ENCODE measurements at regions not wholly inside any gene's neighbourhood (a gene's known extent, or its start where the extent isn't known, plus 50 kb on each side); places are given as distances from the start of the nearest gene placed in this dataset.

GRCh38 chr1:220389634-220390033 is 117.4 kb upstream of the RAB3GAP2 start:
- no peak for DNase-seq (ENCODE audit: extremely low read depth, low read depth)

GRCh38 chr1:220386494-220387195 is 114.4 kb upstream of the RAB3GAP2 start:
- TF ChIP-seq, protein P1, sequence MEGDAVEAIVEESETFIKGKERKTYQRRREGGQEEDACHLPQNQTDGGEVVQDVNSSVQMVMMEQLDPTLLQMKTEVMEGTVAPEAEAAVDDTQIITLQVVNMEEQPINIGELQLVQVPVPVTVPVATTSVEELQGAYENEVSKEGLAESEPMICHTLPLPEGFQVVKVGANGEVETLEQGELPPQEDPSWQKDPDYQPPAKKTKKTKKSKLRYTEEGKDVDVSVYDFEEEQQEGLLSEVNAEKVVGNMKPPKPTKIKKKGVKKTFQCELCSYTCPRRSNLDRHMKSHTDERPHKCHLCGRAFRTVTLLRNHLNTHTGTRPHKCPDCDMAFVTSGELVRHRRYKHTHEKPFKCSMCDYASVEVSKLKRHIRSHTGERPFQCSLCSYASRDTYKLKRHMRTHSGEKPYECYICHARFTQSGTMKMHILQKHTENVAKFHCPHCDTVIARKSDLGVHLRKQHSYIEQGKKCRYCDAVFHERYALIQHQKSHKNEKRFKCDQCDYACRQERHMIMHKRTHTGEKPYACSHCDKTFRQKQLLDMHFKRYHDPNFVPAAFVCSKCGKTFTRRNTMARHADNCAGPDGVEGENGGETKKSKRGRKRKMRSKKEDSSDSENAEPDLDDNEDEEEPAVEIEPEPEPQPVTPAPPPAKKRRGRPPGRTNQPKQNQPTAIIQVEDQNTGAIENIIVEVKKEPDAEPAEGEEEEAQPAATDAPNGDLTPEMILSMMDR (IDR thresholded peaks at IDR 0.05; ENCODE audit: low read depth, low read length, missing control alignments), result no peak
- no peak for DNase-seq (ENCODE audit: extremely low read depth, low read depth)
- no peak overlapping the region for H3K4me3 ChIP-seq (replicated peaks; ENCODE audit: low read depth, low read length)

More at GRCh38 chr1:220389634-220390033, 117.4 kb upstream of the RAB3GAP2 start:
- TF ChIP-seq, protein P1 (IDR thresholded peaks at IDR 0.05; ENCODE audit: low read depth, low read length, missing control alignments), result no peak
- H3K4me3 ChIP-seq (replicated peaks; ENCODE audit: low read depth, low read length), result no peak overlapping the region

DNA sequence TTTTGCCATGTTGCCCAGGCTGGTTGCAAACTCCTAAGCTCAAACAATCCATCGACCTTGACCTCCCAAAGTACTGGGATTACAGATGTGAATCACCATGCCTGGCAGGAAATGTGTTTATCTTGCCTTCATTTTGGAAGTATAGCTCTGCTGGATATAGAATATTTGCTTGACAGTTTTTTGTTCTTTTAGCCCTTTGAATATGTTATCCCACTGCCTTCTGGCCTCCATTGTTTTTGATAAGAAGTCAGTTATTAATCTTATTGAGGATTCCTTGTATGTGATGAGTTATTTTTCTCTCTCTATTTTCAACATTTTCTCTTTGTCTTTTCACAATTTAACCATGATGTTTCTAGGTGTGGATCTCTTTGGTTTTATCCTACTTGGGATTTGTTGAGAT is 112.9 kb upstream of the RAB3GAP2 start:
- no peak overlapping the region for H3K4me3 ChIP-seq (replicated peaks; ENCODE audit: low read depth, low read length)
- TF ChIP-seq, protein P1 (IDR thresholded peaks at IDR 0.05; ENCODE audit: low read depth, low read length, missing control alignments), result no peak
- DNase-seq (ENCODE audit: extremely low read depth, low read depth), result no peak

- no peak for DNase-seq (ENCODE audit: extremely low read depth, low read depth)
- TF ChIP-seq, protein P1 (IDR thresholded peaks at IDR 0.05; ENCODE audit: low read depth, low read length, missing control alignments), result no peak
- H3K4me3 ChIP-seq (replicated peaks; ENCODE audit: low read depth, low read length), result no peak overlapping the region
Measured at GRCh38 chr1:220382994-220383393, 110.7 kb upstream of the RAB3GAP2 start.

GRCh38 chr1:220380885-220381284 is 108.6 kb upstream of the RAB3GAP2 start:
- TF ChIP-seq, protein P1 (IDR thresholded peaks at IDR 0.05; ENCODE audit: low read depth, low read length, missing control alignments), result no peak
- no peak for DNase-seq (ENCODE audit: extremely low read depth, low read depth)
- no peak overlapping the region for H3K4me3 ChIP-seq (replicated peaks; ENCODE audit: low read depth, low read length)

DNA sequence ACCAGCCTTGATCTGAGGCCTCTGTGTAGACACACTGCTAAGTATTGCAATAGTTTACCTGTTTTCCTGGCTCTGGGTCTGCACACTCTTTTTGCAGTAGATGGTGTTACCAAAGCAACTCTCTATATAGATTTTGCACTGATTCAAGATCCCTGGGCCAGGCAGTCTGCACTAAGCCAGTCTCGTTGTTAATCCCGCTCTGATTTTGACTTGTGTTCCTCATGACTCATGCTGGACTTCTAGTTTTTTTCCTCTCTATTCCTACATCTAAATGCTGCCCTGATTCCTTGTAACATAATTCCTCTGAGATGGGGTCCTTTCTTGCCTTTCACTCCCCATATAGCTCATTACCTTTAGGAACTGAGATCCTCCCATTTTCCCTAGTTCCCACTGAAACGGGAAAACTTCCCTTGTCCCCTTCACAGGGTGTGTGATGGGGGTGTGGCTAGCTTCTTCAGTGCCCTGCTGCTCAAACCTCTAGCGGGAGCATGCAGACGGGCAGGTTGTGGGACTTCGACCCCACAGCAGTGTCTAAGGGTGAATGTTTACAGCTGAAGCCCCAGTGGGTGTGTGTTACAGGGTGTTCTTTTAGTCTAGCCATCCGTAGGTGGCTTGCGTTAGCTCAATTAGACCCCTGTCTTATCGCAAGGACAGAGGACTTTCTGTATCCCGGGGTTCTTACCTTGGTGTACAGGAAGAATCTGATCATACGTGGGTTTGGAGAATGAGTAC is 106.5 kb upstream of the RAB3GAP2 start:
- DNase-seq (ENCODE audit: extremely low read depth, low read depth), result no peak
- TF ChIP-seq, protein P1 (IDR thresholded peaks at IDR 0.05; ENCODE audit: low read depth, low read length, missing control alignments), result no peak
- H3K4me3 ChIP-seq (replicated peaks; ENCODE audit: low read depth, low read length), result no peak overlapping the region

Data from HFF-Myc (cell line).